Thoracic aorta (tissue), 2 donors: ENCODE measurements at regions not wholly inside any gene's neighbourhood (a gene's known extent, or its start where the extent isn't known, plus 50 kb on each side); places are given as distances from the start of the nearest gene placed in this dataset.
"Not testable (repeated sequence)": the region's sequence is repeated elsewhere in the genome, so short reads cannot be mapped to it uniquely, and the experiment has no call there.

Source experiments
- ATAC-seq: fragments of 150-250 bp; one replicate; pipeline ENCODE4 v1.8.0; 2017; ENCODE audit warnings: low read depth; ENCODE audit not compliant: insufficient number of reproducible peaks, low FRiP score
- DNase-seq: peaks from one replicate; pipeline ENCODE4 v3.0.0-alpha.2; 2020; ENCODE audit warnings: low spot score
- H3K27ac ChIP-seq, 2 donors: fragments of 200-600 bp; sonication (generic); 1 replicate in 1 of 2; 2 replicates in 1 of 2; pipeline ENCODE4 v1.5.1; 2016; ENCODE audit warnings: mild to moderate bottlenecking in 2 of 2, moderate library complexity in 2 of 2
- H3K27me3 ChIP-seq: fragments of 200-600 bp; sonication (generic); replicated peaks from 2 replicates; pipeline ENCODE4 v1.6.0; 2016; ENCODE audit warnings: mild to moderate bottlenecking; ENCODE audit not compliant: insufficient read depth
- H3K36me3 ChIP-seq: fragments of 200-600 bp; sonication (generic); one replicate; pipeline ENCODE4 v1.5.1; 2016
- H3K4me1 ChIP-seq, 2 donors: fragments of 200-600 bp; sonication (generic); 1 replicate in 1 of 2; 2 replicates in 1 of 2; pipeline versions ENCODE4 v1.5.1 to v1.6.0; 2016; ENCODE audit warnings: low read depth in 2 of 2, mild to moderate bottlenecking in 1 of 2; ENCODE audit not compliant: control insufficient read depth in 1 of 2
- H3K4me3 ChIP-seq: fragments of 200-600 bp; sonication (generic); 2 replicates; pipeline ENCODE4 v1.5.1; 2016; ENCODE audit warnings: mild to moderate bottlenecking
- H3K9me3 ChIP-seq: fragments of 200-600 bp; sonication (generic); 2 replicates; pipeline ENCODE4 v1.5.1; 2016
- TF ChIP-seq, protein P1 (sequence below): fragments of 200-600 bp; sonication (generic); IDR thresholded peaks from one replicate; pipeline ENCODE4 v1.5.1; 2019; ENCODE audit warnings: antibody characterized with exemption

DNA sequence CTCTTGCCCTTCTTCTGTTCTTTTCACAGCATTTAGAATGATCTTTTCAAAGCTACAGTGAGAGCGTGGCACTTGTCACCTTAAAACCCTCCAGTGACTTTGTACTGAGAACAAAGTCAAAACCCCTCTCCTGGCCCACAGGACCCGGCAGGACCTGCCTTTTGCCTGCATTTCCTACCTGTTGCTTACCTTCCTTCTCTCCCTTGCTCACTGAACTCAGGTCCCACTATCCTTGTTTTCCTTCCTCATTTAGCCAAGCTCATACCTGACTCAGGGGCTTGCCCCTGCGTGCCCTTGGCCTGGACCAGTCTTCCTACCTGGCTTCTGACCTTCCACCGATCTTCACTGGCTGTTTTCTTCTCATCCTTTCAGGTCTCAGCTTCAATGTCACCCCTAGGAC, 112.3 kb upstream of the PRMT8 start:
- Histone ChIP-seq H3K4me3 (no peak overlapping the region), H3K27ac (no peak overlapping the region), H3K36me3 (no peaks in the 10 kb centered on the region), H3K9me3 (no peaks in the 10 kb centered on the region), H3K4me1 (no peaks in the 10 kb centered on the region), H3K27me3 (no peaks in the 10 kb centered on the region)
- no peak for DNase-seq
- TF ChIP-seq, protein P1, sequence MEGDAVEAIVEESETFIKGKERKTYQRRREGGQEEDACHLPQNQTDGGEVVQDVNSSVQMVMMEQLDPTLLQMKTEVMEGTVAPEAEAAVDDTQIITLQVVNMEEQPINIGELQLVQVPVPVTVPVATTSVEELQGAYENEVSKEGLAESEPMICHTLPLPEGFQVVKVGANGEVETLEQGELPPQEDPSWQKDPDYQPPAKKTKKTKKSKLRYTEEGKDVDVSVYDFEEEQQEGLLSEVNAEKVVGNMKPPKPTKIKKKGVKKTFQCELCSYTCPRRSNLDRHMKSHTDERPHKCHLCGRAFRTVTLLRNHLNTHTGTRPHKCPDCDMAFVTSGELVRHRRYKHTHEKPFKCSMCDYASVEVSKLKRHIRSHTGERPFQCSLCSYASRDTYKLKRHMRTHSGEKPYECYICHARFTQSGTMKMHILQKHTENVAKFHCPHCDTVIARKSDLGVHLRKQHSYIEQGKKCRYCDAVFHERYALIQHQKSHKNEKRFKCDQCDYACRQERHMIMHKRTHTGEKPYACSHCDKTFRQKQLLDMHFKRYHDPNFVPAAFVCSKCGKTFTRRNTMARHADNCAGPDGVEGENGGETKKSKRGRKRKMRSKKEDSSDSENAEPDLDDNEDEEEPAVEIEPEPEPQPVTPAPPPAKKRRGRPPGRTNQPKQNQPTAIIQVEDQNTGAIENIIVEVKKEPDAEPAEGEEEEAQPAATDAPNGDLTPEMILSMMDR = no peak
- ATAC-seq = no peak

GRCh38 chr12:3379079-3379478, 111.9 kb upstream of the PRMT8 start:
- DNase-seq (no peak), ATAC-seq (no peak)
- H3K27me3 ChIP-seq = no peaks in the 10 kb centered on the region
- H3K4me3 ChIP-seq = no peak overlapping the region
- H3K27ac ChIP-seq = no peak overlapping the region
- no peaks in the 10 kb centered on the region for H3K4me1 ChIP-seq
- no peaks in the 10 kb centered on the region for H3K9me3 ChIP-seq
- TF ChIP-seq, protein P1 = no peak
- no peaks in the 10 kb centered on the region for H3K36me3 ChIP-seq

DNA sequence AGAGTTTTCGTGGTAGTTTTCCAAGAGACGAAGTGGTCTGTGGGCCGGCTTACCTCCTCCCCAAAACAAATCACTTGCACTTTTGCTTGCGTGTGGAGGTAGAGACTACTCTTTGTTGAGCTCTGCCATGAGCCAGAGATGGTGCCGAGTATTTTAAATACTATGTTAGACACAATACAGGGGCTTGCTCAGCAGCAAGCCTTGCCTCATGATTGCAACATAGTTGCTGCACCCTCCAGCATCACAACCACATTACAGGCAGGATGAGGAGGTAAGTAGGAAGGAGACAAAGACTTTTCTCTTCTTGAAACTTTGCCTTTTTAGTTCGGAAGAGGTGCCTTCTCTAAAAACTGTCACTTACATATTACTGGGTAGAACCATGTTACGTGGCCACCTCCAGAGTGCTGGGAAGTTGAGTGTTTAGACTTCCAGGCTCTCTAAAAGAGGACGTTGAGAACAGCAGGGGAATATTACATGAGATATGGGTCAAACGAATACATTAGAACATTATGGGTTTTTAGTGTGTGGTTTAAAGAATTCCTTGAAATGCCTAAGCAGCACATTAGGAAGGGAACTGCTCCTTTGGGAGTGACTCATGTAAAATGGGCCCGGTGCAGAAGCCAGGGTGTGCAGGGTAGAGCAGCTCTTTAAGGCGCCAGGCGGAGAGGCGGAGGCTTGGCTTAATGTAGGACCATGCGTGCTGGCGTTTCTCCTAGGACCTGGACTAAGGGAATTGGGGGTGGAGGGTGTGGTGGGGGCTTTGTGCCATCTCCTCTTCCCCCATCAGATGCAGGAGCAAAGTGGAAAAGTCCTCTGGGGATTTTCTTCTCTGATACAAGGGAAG, 110.6 kb upstream of the PRMT8 start:
- DNase-seq = no peak
- H3K27ac ChIP-seq = no peak overlapping the region
- no peak for ATAC-seq

GRCh38 chr12:3381059-3382047, 109.7 kb upstream of the PRMT8 start:
- H3K4me1 ChIP-seq = no peaks in the 10 kb centered on the region
- H3K9me3 ChIP-seq = no peaks in the 10 kb centered on the region
- no peak overlapping the region for H3K4me3 ChIP-seq
- no peak overlapping the region for H3K27ac ChIP-seq
- H3K36me3 ChIP-seq = no peaks in the 10 kb centered on the region
- TF ChIP-seq, protein P1 = no peak
- no peak for DNase-seq
- no peak for ATAC-seq
- no peaks in the 10 kb centered on the region for H3K27me3 ChIP-seq

More for the DNA sequence above, 110.6 kb upstream of the PRMT8 start:
- H3K27me3 ChIP-seq = no peaks in the 10 kb centered on the region
- no peaks in the 10 kb centered on the region for H3K9me3 ChIP-seq
- no peak overlapping the region for H3K4me3 ChIP-seq
- TF ChIP-seq, protein P1 = no peak
- H3K36me3 ChIP-seq = no peaks in the 10 kb centered on the region
- no peaks in the 10 kb centered on the region for H3K4me1 ChIP-seq

DNA sequence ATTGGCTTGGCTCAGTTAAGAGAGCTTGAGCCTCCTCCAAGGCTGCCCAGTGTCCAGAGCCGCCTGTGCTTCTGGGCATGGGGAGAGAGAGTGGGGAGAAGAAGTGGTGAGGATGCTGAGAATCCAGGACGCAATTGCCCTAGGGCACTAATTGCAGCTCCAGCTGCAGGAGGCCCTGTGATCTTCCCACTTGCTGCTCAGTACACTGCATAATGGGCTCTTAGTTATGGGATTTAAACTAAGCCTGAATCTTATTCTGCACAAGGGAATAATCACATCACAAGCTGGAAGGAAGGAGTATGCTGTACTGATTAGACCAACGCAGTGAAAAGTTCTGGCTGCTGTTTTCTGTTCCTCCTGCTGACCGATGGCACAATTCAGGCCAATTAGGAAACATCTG, 101.0 kb upstream of the PRMT8 start:
- no peak overlapping the region for H3K27ac ChIP-seq
- no peaks in the 10 kb centered on the region for H3K27me3 ChIP-seq
- DNase-seq (no peak), ATAC-seq (no peak)
- no peak overlapping the region for H3K4me3 ChIP-seq
- H3K4me1 ChIP-seq = no peaks in the 10 kb centered on the region
- TF ChIP-seq, protein P1 = no peak
- no peaks in the 10 kb centered on the region for H3K9me3 ChIP-seq
- no peaks in the 10 kb centered on the region for H3K36me3 ChIP-seq

DNA sequence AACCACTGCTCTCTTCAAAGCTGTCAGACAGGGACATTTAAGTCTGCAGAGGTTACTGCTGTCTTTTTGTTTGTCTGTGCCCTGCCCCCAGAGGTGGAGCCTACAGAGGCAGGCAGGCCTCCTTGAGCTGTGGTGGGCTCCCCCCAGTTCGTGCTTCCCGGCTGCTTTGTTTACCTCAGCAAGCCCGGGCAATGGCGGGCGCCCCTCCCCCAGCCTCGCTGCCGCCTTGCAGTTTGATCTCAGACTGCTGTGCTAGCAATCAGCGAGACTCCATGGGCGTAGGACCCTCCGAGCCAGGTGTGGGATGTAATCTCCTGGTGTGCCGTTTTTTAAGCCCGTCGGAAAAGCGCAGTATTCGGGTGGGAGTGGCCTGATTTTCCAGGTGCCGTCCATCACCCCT, 93.4 kb upstream of the PRMT8 start:
- not testable (repeated sequence) for H3K4me1 ChIP-seq, ATAC-seq, H3K9me3 ChIP-seq, H3K4me3 ChIP-seq, H3K27me3 ChIP-seq, H3K36me3 ChIP-seq, H3K27ac ChIP-seq, DNase-seq
